Neural progenitor cell (in vitro differentiated cells): ENCODE measurements at regions not wholly inside any gene's neighbourhood (a gene's known extent, or its start where the extent isn't known, plus 50 kb on each side); places are given as distances from the start of the nearest gene placed in this dataset.
"Not testable (repeated sequence)": the region's sequence is repeated elsewhere in the genome, so short reads cannot be mapped to it uniquely, and the experiment has no call there.

ENCODE experiments used
- DNase-seq: peaks from one replicate; pipeline ENCODE4 v3.0.0-alpha.2; 2016; ENCODE audit warnings: low spot score
- H2AFZ ChIP-seq: fragments of 200-600 bp; sonication (generic); replicated peaks from 2 replicates; pipeline ENCODE4 v1.6.1; 2016; ENCODE audit warnings: antibody characterized with exemption
- H3F3A ChIP-seq: fragments of 200-600 bp; sonication (generic); 2 replicates; pipeline ENCODE4 v1.6.1; 2016; ENCODE audit warnings: antibody characterized with exemption, low read depth
- H3K27ac ChIP-seq: fragments of 200-600 bp; sonication (generic); 2 replicates; pipeline ENCODE4 v1.5.1; 2016; ENCODE audit warnings: mild to moderate bottlenecking
- H3K27me3 ChIP-seq: fragments of 200-600 bp; sonication (generic); 2 replicates; pipeline ENCODE4 v1.6.1; 2016; ENCODE audit warnings: mild to moderate bottlenecking, moderate library complexity
- H3K36me3 ChIP-seq: fragments of 200-600 bp; sonication (generic); 2 replicates; pipeline ENCODE4 v1.5.1; 2016
- H3K4me1 ChIP-seq: fragments of 200-600 bp; sonication (generic); 2 replicates; pipeline ENCODE4 v1.6.1; 2016; ENCODE audit warnings: mixed run types
- H3K4me2 ChIP-seq: fragments of 200-600 bp; sonication (generic); 2 replicates; pipeline ENCODE4 v1.6.1; 2016
- H3K4me3 ChIP-seq: fragments of 200-600 bp; sonication (generic); 2 replicates; pipeline ENCODE4 v1.5.1; 2016
- H3K79me2 ChIP-seq: fragments of 200-600 bp; sonication (generic); 2 replicates; pipeline ENCODE4 v1.6.1; 2016; ENCODE audit warnings: low read depth
- H3K9ac ChIP-seq: fragments of 200-600 bp; sonication (generic); 2 replicates; pipeline ENCODE4 v1.6.1; 2016
- H3K9me3 ChIP-seq: fragments of 200-600 bp; sonication (generic); 2 replicates; pipeline ENCODE4 v1.5.1; 2016; ENCODE audit warnings: low read depth
- H4K20me1 ChIP-seq: fragments of 200-600 bp; sonication (generic); 2 replicates; pipeline ENCODE4 v1.6.1; 2016; ENCODE audit warnings: low read depth
- H3K27ac Mint-ChIP-seq: 3 replicates; pipeline ENCODE4 v1.8.0; 2021; ENCODE audit warnings: mixed read lengths
- H3K27me3 Mint-ChIP-seq: 2 replicates; pipeline ENCODE4 v1.8.0; 2022; ENCODE audit warnings: low read depth, mild to moderate bottlenecking, inconsistent platforms, moderate library complexity, mixed read lengths; ENCODE audit not compliant: insufficient read depth
- H3K36me3 Mint-ChIP-seq: 3 replicates; pipeline ENCODE4 v1.8.0; 2021; ENCODE audit warnings: mixed read lengths
- H3K4me1 Mint-ChIP-seq: 3 replicates; pipeline ENCODE4 v1.8.0; 2021; ENCODE audit warnings: mixed read lengths
- H3K4me3 Mint-ChIP-seq: 3 replicates; pipeline ENCODE4 v1.8.0; 2021; ENCODE audit warnings: mild to moderate bottlenecking, moderate library complexity, mixed read lengths
- H3K9me3 Mint-ChIP-seq: 3 replicates; pipeline ENCODE4 v1.8.0; 2020; ENCODE audit warnings: mixed read lengths
- EZH2 ChIP-seq: fragments of 200-600 bp; sonication (generic); IDR thresholded peaks from 2 replicates; pipeline ENCODE4 v1.6.1; 2017; ENCODE audit warnings: antibody characterized with exemption, mild to moderate bottlenecking, moderate library complexity
- EZH2phosphoT487 ChIP-seq: fragments of 200-600 bp; sonication (generic); IDR thresholded peaks from 2 replicates; pipeline ENCODE4 v1.6.1; 2017; ENCODE audit warnings: antibody characterized with exemption
- TF ChIP-seq, protein P1 (sequence below): fragments of 200-600 bp; sonication (generic); IDR thresholded peaks from 2 replicates; pipeline ENCODE4 v1.5.1; 2017; ENCODE audit warnings: antibody characterized with exemption, mild to moderate bottlenecking

DNA sequence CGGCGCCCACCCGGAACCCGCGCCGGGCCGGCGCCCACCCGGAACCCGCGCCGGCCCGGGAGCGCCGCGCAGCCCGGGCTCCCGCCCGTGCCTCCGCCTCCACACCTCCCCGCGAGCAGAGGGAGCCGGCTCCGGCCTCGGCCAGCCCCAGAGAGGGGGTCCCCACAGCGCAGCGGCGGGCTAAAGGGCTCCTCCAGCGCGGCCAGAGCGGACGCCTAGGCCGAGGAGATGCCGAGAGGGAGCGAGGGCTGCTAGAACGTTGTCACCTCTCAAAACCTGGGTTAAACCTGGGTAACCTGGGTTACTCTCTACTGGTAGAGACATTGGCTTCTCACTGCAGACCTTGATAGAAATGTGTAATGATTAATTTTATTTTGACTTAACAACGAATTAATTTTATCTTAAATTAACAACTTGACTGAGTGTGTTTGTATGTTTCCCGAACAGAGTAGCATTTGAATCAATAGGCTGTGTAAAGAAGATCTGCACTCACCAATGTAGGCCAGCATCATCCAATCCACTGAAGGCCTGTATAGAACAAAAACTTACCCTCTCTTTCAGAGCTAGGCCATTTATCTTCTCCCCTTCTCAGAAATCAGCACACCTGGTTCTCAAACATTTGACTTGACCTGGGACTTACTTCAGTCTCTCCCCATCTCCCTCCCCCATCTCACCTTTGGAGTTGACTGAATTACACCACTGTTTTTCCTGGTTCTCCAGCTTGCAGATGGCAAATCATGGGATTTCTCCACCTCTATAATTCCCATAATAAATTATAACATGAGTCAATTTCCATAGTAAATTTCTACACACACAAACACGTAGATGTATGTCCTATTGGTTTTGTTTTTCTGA is 242.7 kb downstream of the ASXL3 start:
- Histone ChIP-seq H3F3A (no peaks in the 10 kb centered on the region), H4K20me1 (no peaks in the 10 kb centered on the region), H3K9me3 (no peaks in the 10 kb centered on the region), H3K4me1 (no peaks in the 10 kb centered on the region), H3K27me3 (peaks cover 5% of the 10 kb centered on the region), H3K79me2 (no peaks in the 10 kb centered on the region), H3K9ac (no peak overlapping the region), H3K36me3 (no peaks in the 10 kb centered on the region), H3K27ac (no peak overlapping the region), H2AFZ (no peak overlapping the region), H3K4me2 (no peak overlapping the region), H3K4me3 (peak overlapping the region; percentile 17)
- peak; percentile 43 for DNase-seq
- no peak overlapping the region for H3K27ac Mint-ChIP-seq
- peaks cover 2% of the 10 kb centered on the region for H3K27me3 Mint-ChIP-seq
- TF ChIP-seq EZH2phosphoT487 (no peak), EZH2 (no peak)
- H3K4me3 Mint-ChIP-seq: peak overlapping the region; percentile 80
- no peaks in the 10 kb centered on the region for H3K36me3 Mint-ChIP-seq
- peaks cover 3% of the 10 kb centered on the region for H3K9me3 Mint-ChIP-seq
- peaks cover 4% of the 10 kb centered on the region for H3K4me1 Mint-ChIP-seq

DNA sequence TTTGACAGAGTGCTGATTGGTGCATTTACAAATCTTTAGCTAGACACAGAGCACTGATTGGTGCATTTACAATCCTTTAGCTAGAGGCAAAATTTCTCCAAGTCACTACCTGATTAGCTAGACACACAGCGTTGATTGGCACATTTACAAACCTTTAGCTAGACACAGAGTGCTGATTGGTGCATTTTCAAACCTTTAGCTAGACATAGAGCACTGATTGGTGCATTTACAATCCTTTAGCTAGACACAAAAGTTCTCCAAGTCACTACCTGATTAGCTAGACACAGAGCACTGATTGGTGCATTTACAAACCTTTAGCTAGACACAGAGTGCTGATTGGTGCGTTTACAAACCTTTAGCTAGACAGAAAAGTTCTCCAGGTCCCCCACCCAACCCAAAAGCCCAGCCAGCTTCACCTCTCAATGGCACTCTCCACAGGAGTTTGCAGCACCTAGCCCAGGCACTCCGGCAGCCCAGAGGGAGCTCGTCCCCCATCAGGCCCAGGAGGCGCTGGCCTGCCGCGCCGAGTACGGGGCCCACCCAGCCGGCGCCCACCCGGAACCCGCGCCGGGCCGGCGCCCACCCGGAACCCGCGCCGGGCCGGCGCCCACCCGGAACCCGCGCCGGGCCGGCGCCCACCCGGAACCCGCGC is 241.8 kb downstream of the ASXL3 start:
- not testable (repeated sequence) for H3K4me3 ChIP-seq

DNA sequence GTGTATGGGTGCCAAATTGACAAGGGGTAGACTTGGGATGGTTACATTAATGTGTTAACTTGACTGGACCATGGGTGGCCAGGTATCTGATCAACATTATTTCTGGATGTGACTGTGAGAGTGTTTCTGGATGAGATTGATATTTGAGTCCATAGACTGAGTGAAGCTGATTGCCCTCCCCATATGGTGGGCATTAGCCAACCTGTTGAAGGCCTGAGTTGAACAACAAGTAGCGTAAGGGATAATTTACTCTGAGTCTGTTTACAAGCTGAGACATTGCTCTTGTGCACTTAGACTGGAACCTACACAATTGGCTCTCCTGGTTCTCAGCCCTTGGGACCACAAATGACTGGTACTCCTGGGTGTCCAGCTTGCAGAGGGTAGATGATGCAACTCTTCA is 240.1 kb downstream of the ASXL3 start:
- H3K9ac ChIP-seq: no peak overlapping the region
- Mint-ChIP-seq H3K4me3 (peak overlapping the region; percentile 7), H3K36me3 (no peaks in the 10 kb centered on the region), H3K4me1 (peaks cover 4% of the 10 kb centered on the region), H3K9me3 (peaks cover 3% of the 10 kb centered on the region), H3K27me3 (peaks cover 2% of the 10 kb centered on the region), H3K27ac (no peak overlapping the region)
- H4K20me1 ChIP-seq: no peaks in the 10 kb centered on the region
- TF ChIP-seq EZH2: no peak
- no peak for TF ChIP-seq EZH2phosphoT487
- no peaks in the 10 kb centered on the region for H3K36me3 ChIP-seq
- no peaks in the 10 kb centered on the region for H3K79me2 ChIP-seq
- H3K4me2 ChIP-seq: no peak overlapping the region
- no peaks in the 10 kb centered on the region for H3K4me1 ChIP-seq
- no peak for DNase-seq
- H2AFZ ChIP-seq: no peak overlapping the region
- H3F3A ChIP-seq: no peaks in the 10 kb centered on the region
- H3K27ac ChIP-seq: no peak overlapping the region
- H3K9me3 ChIP-seq: no peaks in the 10 kb centered on the region
- H3K4me3 ChIP-seq: no peak overlapping the region
- H3K27me3 ChIP-seq: peaks cover 5% of the 10 kb centered on the region

More for the DNA sequence above, 241.8 kb downstream of the ASXL3 start:
- H3K36me3 ChIP-seq, H3K4me1 Mint-ChIP-seq, H4K20me1 ChIP-seq, H3K9me3 Mint-ChIP-seq, H3K9me3 ChIP-seq, H3K27ac Mint-ChIP-seq, H3F3A ChIP-seq, H3K9ac ChIP-seq, H3K27me3 ChIP-seq, H3K4me1 ChIP-seq, H3K27me3 Mint-ChIP-seq, H3K36me3 Mint-ChIP-seq, H3K27ac ChIP-seq, H2AFZ ChIP-seq, H3K79me2 ChIP-seq, DNase-seq, H3K4me2 ChIP-seq: not testable (repeated sequence)
- H3K4me3 Mint-ChIP-seq: peak overlapping the region; percentile 87

DNA sequence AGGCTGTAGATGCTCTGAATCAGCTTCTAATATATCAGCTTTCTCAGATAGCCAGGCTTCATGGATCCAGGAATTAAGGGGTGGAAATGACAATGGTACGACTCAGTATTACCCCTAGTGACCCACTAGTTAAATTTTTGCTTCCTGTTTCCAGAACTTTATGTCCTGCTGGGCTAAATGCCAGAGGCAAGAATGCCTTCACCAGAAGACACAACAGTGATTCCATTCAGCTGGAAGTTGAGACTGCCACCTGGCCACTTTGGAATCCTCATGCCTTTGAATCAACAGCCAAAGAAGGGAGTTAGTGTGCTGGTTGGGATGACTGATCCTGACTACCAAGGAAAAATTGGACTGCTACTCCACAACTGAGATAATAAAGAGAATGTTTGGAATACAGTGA is 239.1 kb downstream of the ASXL3 start:
- Histone ChIP-seq H3K4me3 (no peak overlapping the region), H3K27me3 (peaks cover 5% of the 10 kb centered on the region), H3K36me3 (no peaks in the 10 kb centered on the region), H3K79me2 (no peaks in the 10 kb centered on the region), H3F3A (no peaks in the 10 kb centered on the region), H2AFZ (no peak overlapping the region), H3K9ac (no peak overlapping the region), H4K20me1 (no peaks in the 10 kb centered on the region), H3K4me2 (no peak overlapping the region), H3K9me3 (no peaks in the 10 kb centered on the region), H3K4me1 (no peaks in the 10 kb centered on the region), H3K27ac (no peak overlapping the region)
- TF ChIP-seq, protein P1, sequence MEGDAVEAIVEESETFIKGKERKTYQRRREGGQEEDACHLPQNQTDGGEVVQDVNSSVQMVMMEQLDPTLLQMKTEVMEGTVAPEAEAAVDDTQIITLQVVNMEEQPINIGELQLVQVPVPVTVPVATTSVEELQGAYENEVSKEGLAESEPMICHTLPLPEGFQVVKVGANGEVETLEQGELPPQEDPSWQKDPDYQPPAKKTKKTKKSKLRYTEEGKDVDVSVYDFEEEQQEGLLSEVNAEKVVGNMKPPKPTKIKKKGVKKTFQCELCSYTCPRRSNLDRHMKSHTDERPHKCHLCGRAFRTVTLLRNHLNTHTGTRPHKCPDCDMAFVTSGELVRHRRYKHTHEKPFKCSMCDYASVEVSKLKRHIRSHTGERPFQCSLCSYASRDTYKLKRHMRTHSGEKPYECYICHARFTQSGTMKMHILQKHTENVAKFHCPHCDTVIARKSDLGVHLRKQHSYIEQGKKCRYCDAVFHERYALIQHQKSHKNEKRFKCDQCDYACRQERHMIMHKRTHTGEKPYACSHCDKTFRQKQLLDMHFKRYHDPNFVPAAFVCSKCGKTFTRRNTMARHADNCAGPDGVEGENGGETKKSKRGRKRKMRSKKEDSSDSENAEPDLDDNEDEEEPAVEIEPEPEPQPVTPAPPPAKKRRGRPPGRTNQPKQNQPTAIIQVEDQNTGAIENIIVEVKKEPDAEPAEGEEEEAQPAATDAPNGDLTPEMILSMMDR: no peak
- no peak for TF ChIP-seq EZH2phosphoT487
- no peak for TF ChIP-seq EZH2
- no peak overlapping the region for H3K4me3 Mint-ChIP-seq
- no peaks in the 10 kb centered on the region for H3K36me3 Mint-ChIP-seq
- H3K27me3 Mint-ChIP-seq: peaks cover 2% of the 10 kb centered on the region
- H3K9me3 Mint-ChIP-seq: peaks cover 3% of the 10 kb centered on the region
- no peak for DNase-seq
- no peak overlapping the region for H3K27ac Mint-ChIP-seq
- H3K4me1 Mint-ChIP-seq: peaks cover 4% of the 10 kb centered on the region
